Lung (tissue), 11 donors: ENCODE measurements at regions not wholly inside any gene's neighbourhood (a gene's known extent, or its start where the extent isn't known, plus 50 kb on each side); places are given as distances from the start of the nearest gene placed in this dataset.
A peak's percentile ranks its signal among the peaks of the same experiment; 100 is the strongest.

Source experiments
- ATAC-seq: fragments of 200-7000 bp; cut with Tn5 transposase; one replicate; pipeline ENCODE4 v1.9.1; 2020; ENCODE audit warnings: moderate number of reproducible peaks; ENCODE audit not compliant: insufficient read depth, low FRiP score
- DNase-seq, 3 donors: peaks; one replicate each; pipeline ENCODE4 v3.0.0-alpha.2; 2013 to 2017
- H3K27ac ChIP-seq, 2 donors: one replicate each; pipeline ENCODE4 v1.5.1; 2013; ENCODE audit warnings: mild to moderate bottlenecking in 2 of 2, moderate library complexity in 2 of 2, control low read depth in 1 of 2, inconsistent platforms in 1 of 2, low read depth in 1 of 2, low read length in 1 of 2
- H3K27me3 ChIP-seq, 3 donors: one replicate each; pipeline ENCODE4 v1.5.1; 2013; ENCODE audit warnings: low read length in 2 of 3; ENCODE audit not compliant: control insufficient read depth in 3 of 3, insufficient read depth in 3 of 3
- H3K36me3 ChIP-seq, 4 donors: one replicate each; pipeline ENCODE4 v1.5.1; 2013; ENCODE audit warnings: low read length in 4 of 4, mild to moderate bottlenecking in 1 of 4, moderate library complexity in 1 of 4; ENCODE audit not compliant: control insufficient read depth in 4 of 4, insufficient read depth in 4 of 4
- H3K4me1 ChIP-seq, 5 donors: one replicate each; pipeline ENCODE4 v1.5.1; 2013; ENCODE audit warnings: low read length in 5 of 5, mild to moderate bottlenecking in 2 of 5, moderate library complexity in 1 of 5; ENCODE audit not compliant: control insufficient read depth in 5 of 5, insufficient read depth in 5 of 5
- H3K4me3 ChIP-seq: one replicate; pipeline ENCODE4 v1.5.1; 2013; ENCODE audit warnings: mild to moderate bottlenecking, control low read depth, moderate library complexity
- H3K9ac ChIP-seq, 2 donors: one replicate each; pipeline ENCODE4 v1.5.1; 2013; ENCODE audit warnings: low read length in 2 of 2, control low read depth in 1 of 2; ENCODE audit not compliant: insufficient read depth in 1 of 2
- H3K9me3 ChIP-seq, 4 donors: one replicate each; pipeline ENCODE4 v1.5.1; 2013; ENCODE audit warnings: low read length in 3 of 4, mild to moderate bottlenecking in 1 of 4, moderate library complexity in 1 of 4; ENCODE audit not compliant: control insufficient read depth in 4 of 4, insufficient read depth in 3 of 4
- CTCF ChIP-seq: IDR thresholded peaks from 2 replicates; pipeline ENCODE4 v1.5.1; 2012; ENCODE audit warnings: mild to moderate bottlenecking; ENCODE audit errors: control extremely low read depth, extremely low read depth
- WGBS, 2 donors: extraction: QIAGEN DNeasy Blood & Tissue Kit; methylation state at CpG; one replicate each; pipeline ENCODE4 v1.1.7; 2013; 5-methylcytosine and 5-hydroxymethylcytosine counted together
- donor health status: control.
- donor health status: control.
- donor health status: Bipolar disorder and iron deficiency.
- donor health status: healthy.
- donor health status: DM: yes; HTN: yes; CAD: no.

GRCh38 chr6:68559070-68559469, 76.0 kb upstream of the ADGRB3 start:
- no peak for TF ChIP-seq CTCF
- Histone ChIP-seq H3K9ac (no peak overlapping the region), H3K27me3 (no peaks in the 10 kb centered on the region), H3K36me3 (no peaks in the 10 kb centered on the region), H3K9me3 (no peaks in the 10 kb centered on the region), H3K4me1 (no peaks in the 10 kb centered on the region), H3K4me3 (no peak overlapping the region), H3K27ac (no peak overlapping the region)
- DNase-seq (peak; percentile 16 to 80 (median 69)), ATAC-seq (no peak)
- WGBS, 2 donors, result 16 to 24% methylated on average over 1 of the region's 1 CpG

- TF ChIP-seq CTCF, result no peak
Observed at GRCh38 chr6:68546620-68547019, 88.5 kb upstream of the ADGRB3 start.

GRCh38 chr6:68544450-68544849, 90.6 kb upstream of the ADGRB3 start:
- ATAC-seq, result no peak
- no peak for DNase-seq
- H3K27me3 ChIP-seq, result no peaks in the 10 kb centered on the region
- peaks cover 0 to 2% (median 0%) of the 10 kb centered on the region in 4 donors for H3K9me3 ChIP-seq
- H3K9ac ChIP-seq, result no peak overlapping the region
- no peak overlapping the region for H3K27ac ChIP-seq
- WGBS, 2 donors, result 65 to 90% methylated on average over 3 of the region's 3 CpGs
- no peaks in the 10 kb centered on the region for H3K36me3 ChIP-seq
- H3K4me3 ChIP-seq, result no peak overlapping the region
- no peak for TF ChIP-seq CTCF
- H3K4me1 ChIP-seq, result no peaks in the 10 kb centered on the region

More at GRCh38 chr6:68546620-68547019, 88.5 kb upstream of the ADGRB3 start:
- no peaks in the 10 kb centered on the region for H3K36me3 ChIP-seq
- peaks cover 0 to 2% (median 0%) of the 10 kb centered on the region in 4 donors for H3K9me3 ChIP-seq
- no peak overlapping the region for H3K9ac ChIP-seq
- no peaks in the 10 kb centered on the region for H3K27me3 ChIP-seq
- no peak overlapping the region for H3K4me3 ChIP-seq
- WGBS, 2 donors, result 71 to 75% methylated on average over 1 of the region's 1 CpG
- DNase-seq, result no peak
- H3K4me1 ChIP-seq, result no peaks in the 10 kb centered on the region
- ATAC-seq, result no peak
- no peak overlapping the region for H3K27ac ChIP-seq

- ATAC-seq, result no peak
- TF ChIP-seq CTCF, result no peak
- WGBS, 2 donors, result 88 to 94% methylated on average over 20 to 21 of the region's 21 CpGs
Observed at GRCh38 chr6:68533339-68533795, 101.7 kb upstream of the ADGRB3 start.

More at GRCh38 chr6:68533339-68533795, 101.7 kb upstream of the ADGRB3 start:
- no peak overlapping the region for H3K27ac ChIP-seq
- H3K4me3 ChIP-seq, result no peak overlapping the region
- H3K36me3 ChIP-seq, result no peaks in the 10 kb centered on the region
- H3K9me3 ChIP-seq, result no peaks in the 10 kb centered on the region
- H3K4me1 ChIP-seq, result no peaks in the 10 kb centered on the region
- no peak overlapping the region for H3K9ac ChIP-seq
- DNase-seq, result no peak
- no peaks in the 10 kb centered on the region for H3K27me3 ChIP-seq
